ENCODE measurements at regions not wholly inside any gene's neighbourhood (a gene's known extent, or its start where the extent isn't known, plus 50 kb on each side); places are given as distances from the start of the nearest gene placed in this dataset.

GRCh38 chr13:62407871-62408270 lies 992.2 kb upstream of the PCDH20 start:
- BruUV-seq (replicated peaks), result no TSS peak
- Histone ChIP-seq H3K9ac (replicated peaks; ENCODE audit: extremely low read depth, insufficient read depth, low read length) (no peak overlapping the region), H4K20me1 (replicated peaks; ENCODE audit: control insufficient read depth, extremely low read depth, insufficient read depth, low read length) (no peaks in the 10 kb centered on the region), H3K4me3 (replicated peaks in 1 of 3; ENCODE audit: insufficient read depth in 1 of 3, low read depth in 1 of 3, low read length in 3 of 3) (no peak overlapping the region), H2AFZ (ENCODE audit: low read depth, low read length) (no peak overlapping the region), H3K27me3 (ENCODE audit: control insufficient read depth in 2 of 2, insufficient read depth in 2 of 2, low read length in 2 of 2) (no peaks in the 10 kb centered on the region), H3K79me2 (ENCODE audit: control insufficient read depth, insufficient read depth, low read length) (no peaks in the 10 kb centered on the region), H3K36me3 (ENCODE audit: control insufficient read depth in 2 of 2, extremely low read depth in 1 of 2, insufficient read depth in 2 of 2, low read length in 2 of 2) (no peaks in the 10 kb centered on the region), H3K9me1 (replicated peaks; ENCODE audit: control insufficient read depth, extremely low read depth, insufficient read depth, low read length) (no peaks in the 10 kb centered on the region), H3K27ac (ENCODE audit: insufficient read depth, low read depth, low read length) (no peak overlapping the region), H3K4me2 (ENCODE audit: insufficient read depth, low read length) (no peak overlapping the region), H3K9me3 (replicated peaks; ENCODE audit: control insufficient read depth, insufficient read depth, low read length) (no peaks in the 10 kb centered on the region), H3K4me1 (ENCODE audit: control insufficient read depth, extremely low read depth, insufficient read depth, low read length) (no peaks in the 10 kb centered on the region)
- intact Hi-C loops (cut with micrococcal nuclease), result no loop called here
- TF ChIP-seq FOS (IDR thresholded peaks at IDR 0.05; ENCODE audit: borderline replicate concordance, insufficient read depth, low read length), result no peak
- no peak for TF ChIP-seq MAX (IDR thresholded peaks at IDR 0.05; ENCODE audit: insufficient read depth, insufficient read length)
- TF ChIP-seq POLR2A (IDR thresholded peaks at IDR 0.05; ENCODE audit: low read depth, low read length), result no peak
- no peak for TF ChIP-seq POLR2AphosphoS5 (IDR thresholded peaks at IDR 0.05; ENCODE audit: insufficient read depth, low read depth, low read length)
- no peak for TF ChIP-seq EZH2 (IDR thresholded peaks at IDR 0.05; ENCODE audit: borderline replicate concordance, low read depth, low read length, severe bottlenecking)
- TF ChIP-seq GATA2 (IDR thresholded peaks at IDR 0.05; ENCODE audit: insufficient read depth, insufficient read length, low read depth, low read length), result no peak
- TF ChIP-seq CTCF (IDR thresholded peaks at IDR 0.05; ENCODE audit: extremely low read depth in 1 of 2, insufficient read depth in 1 of 2, low read depth in 1 of 2, low read length in 2 of 2), result no peak
- TF ChIP-seq MYC (IDR thresholded peaks at IDR 0.05; ENCODE audit: low read depth, low read length), result no peak
- TF ChIP-seq JUN (IDR thresholded peaks at IDR 0.05; ENCODE audit: borderline replicate concordance, insufficient read depth, insufficient read length, low read depth), result no peak
- FAIRE-seq, result no peak
- CTCF ChIA-PET, result no interaction called here
- no peak for DNase-seq (ENCODE audit: low read depth, low spot score)
- dilution Hi-C loops (cut with MboI; ENCODE audit: extremely low pct_ligation_motif_present, low sequenced_read_pairs), result no loop called here
- POLR2A ChIA-PET, result no interaction called here

All from endothelial cell of umbilical vein (primary cell).